Endothelial cell of umbilical vein (primary cell): ENCODE measurements at regions not wholly inside any gene's neighbourhood (a gene's known extent, or its start where the extent isn't known, plus 50 kb on each side); places are given as distances from the start of the nearest gene placed in this dataset.

Source experiments
- CTCF ChIP-seq, 2 donors: IDR thresholded peaks; 1 replicate in 1 of 2; 2 replicates in 1 of 2; pipeline ENCODE4 v1.5.1; 2011; ENCODE audit warnings: low read length in 2 of 2, mild to moderate bottlenecking in 2 of 2, moderate library complexity in 2 of 2, control low read depth in 1 of 2, inconsistent platforms in 1 of 2, low read depth in 1 of 2; ENCODE audit not compliant: insufficient read depth in 1 of 2; ENCODE audit errors: extremely low read depth in 1 of 2
- EZH2 ChIP-seq: IDR thresholded peaks from 2 replicates; pipeline ENCODE4 v1.6.1; 2012; ENCODE audit warnings: borderline replicate concordance, low read depth, mild to moderate bottlenecking, moderate library complexity, low read length, inconsistent platforms; ENCODE audit not compliant: severe bottlenecking
- FOS ChIP-seq: IDR thresholded peaks from 2 replicates; pipeline ENCODE4 v1.6.1; 2011; ENCODE audit warnings: mild to moderate bottlenecking, low read length, moderate library complexity, borderline replicate concordance; ENCODE audit not compliant: insufficient read depth
- MAX ChIP-seq: IDR thresholded peaks from 2 replicates; pipeline ENCODE4 v1.6.1; 2011; ENCODE audit not compliant: insufficient read depth, insufficient read length
- POLR2A ChIP-seq: IDR thresholded peaks from 2 replicates; pipeline ENCODE4 v1.6.1; 2012; ENCODE audit warnings: low read depth, mild to moderate bottlenecking, control low read depth, low read length
- POLR2AphosphoS5 ChIP-seq: IDR thresholded peaks from 2 replicates; pipeline ENCODE4 v1.6.1; 2012; ENCODE audit warnings: low read depth, mild to moderate bottlenecking, control low read depth, low read length, moderate library complexity; ENCODE audit not compliant: insufficient read depth

- TF ChIP-seq CTCF (IDR thresholded peaks at IDR 0.05; ENCODE audit: extremely low read depth in 1 of 2, insufficient read depth in 1 of 2, low read depth in 1 of 2, low read length in 2 of 2) (no peak), POLR2A (no peak), POLR2AphosphoS5 (no peak), MAX (no peak), EZH2 (no peak), FOS (no peak)
These were observed 76.3 kb downstream of the FAT3 start for GRCh38 chr11:92300876-92301275.
